Liver (tissue), 3 donors: ENCODE measurements at regions not wholly inside any gene's neighbourhood (a gene's known extent, or its start where the extent isn't known, plus 50 kb on each side); places are given as distances from the start of the nearest gene placed in this dataset.
A peak's percentile ranks its signal among the peaks of the same experiment; 100 is the strongest.

Experiments used
- ATF3 ChIP-seq: IDR thresholded peaks from 2 replicates; pipeline ENCODE4 v1.6.1; 2016; ENCODE audit warnings: antibody characterized with exemption
- GABPA ChIP-seq, 2 donors: IDR thresholded peaks in 1 of 2; conservative IDR thresholded peaks in 1 of 2; 2 replicates each; pipeline ENCODE4 v1.6.1; 2016; ENCODE audit warnings: antibody characterized with exemption in 2 of 2, mild to moderate bottlenecking in 1 of 2, moderate library complexity in 1 of 2
- NR2F2 ChIP-seq: IDR thresholded peaks from 2 replicates; pipeline ENCODE4 v1.6.1; 2016; ENCODE audit warnings: antibody characterized with exemption
- TAF1 ChIP-seq: conservative IDR thresholded peaks from 2 replicates; pipeline ENCODE4 v1.6.1; 2016; ENCODE audit warnings: antibody characterized with exemption, mild to moderate bottlenecking
- YY1 ChIP-seq: IDR thresholded peaks from 2 replicates; pipeline ENCODE4 v1.6.1; 2016; ENCODE audit warnings: antibody characterized with exemption, mild to moderate bottlenecking
- TF ChIP-seq, protein P1 (sequence below): fragments of 150-350 bp; IDR thresholded peaks from 2 replicates; pipeline ENCODE4 v1.5.1; 2017; ENCODE audit warnings: improper control_type of control experiment, low read depth, low read length; ENCODE audit not compliant: missing input control
- TF ChIP-seq, protein P2 (sequence below): IDR thresholded peaks from 2 replicates; pipeline ENCODE4 v1.6.1; 2016; ENCODE audit warnings: antibody characterized with exemption
- donor health status: healthy.
- donor health status: healthy.

GRCh38 chr4:147110473-147111367, 165.1 kb upstream of the TTC29 start:
- TF ChIP-seq NR2F2 (no peak), ATF3 (no peak), TAF1 (no peak), YY1 (no peak), GABPA (IDR thresholded peaks at IDR 0.05 in 1 of 2, conservative IDR thresholded peaks at IDR 0.05 in 1 of 2) (no peak)
- TF ChIP-seq, protein P1, sequence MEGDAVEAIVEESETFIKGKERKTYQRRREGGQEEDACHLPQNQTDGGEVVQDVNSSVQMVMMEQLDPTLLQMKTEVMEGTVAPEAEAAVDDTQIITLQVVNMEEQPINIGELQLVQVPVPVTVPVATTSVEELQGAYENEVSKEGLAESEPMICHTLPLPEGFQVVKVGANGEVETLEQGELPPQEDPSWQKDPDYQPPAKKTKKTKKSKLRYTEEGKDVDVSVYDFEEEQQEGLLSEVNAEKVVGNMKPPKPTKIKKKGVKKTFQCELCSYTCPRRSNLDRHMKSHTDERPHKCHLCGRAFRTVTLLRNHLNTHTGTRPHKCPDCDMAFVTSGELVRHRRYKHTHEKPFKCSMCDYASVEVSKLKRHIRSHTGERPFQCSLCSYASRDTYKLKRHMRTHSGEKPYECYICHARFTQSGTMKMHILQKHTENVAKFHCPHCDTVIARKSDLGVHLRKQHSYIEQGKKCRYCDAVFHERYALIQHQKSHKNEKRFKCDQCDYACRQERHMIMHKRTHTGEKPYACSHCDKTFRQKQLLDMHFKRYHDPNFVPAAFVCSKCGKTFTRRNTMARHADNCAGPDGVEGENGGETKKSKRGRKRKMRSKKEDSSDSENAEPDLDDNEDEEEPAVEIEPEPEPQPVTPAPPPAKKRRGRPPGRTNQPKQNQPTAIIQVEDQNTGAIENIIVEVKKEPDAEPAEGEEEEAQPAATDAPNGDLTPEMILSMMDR, result peak; percentile 7
- TF ChIP-seq, protein P2, sequence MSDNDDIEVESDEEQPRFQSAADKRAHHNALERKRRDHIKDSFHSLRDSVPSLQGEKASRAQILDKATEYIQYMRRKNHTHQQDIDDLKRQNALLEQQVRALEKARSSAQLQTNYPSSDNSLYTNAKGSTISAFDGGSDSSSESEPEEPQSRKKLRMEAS, result no peak
